HG03558 (cell line): ENCODE measurements at regions not wholly inside any gene's neighbourhood (a gene's known extent, or its start where the extent isn't known, plus 50 kb on each side); places are given as distances from the start of the nearest gene placed in this dataset.
A peak's percentile ranks its signal among the peaks of the same experiment; 100 is the strongest.

Source experiments
- ATAC-seq: cut with Tn5 transposase; IDR thresholded peaks from one replicate; pipeline ENCODE4 v1.9.1; 2021; ENCODE audit warnings: moderate number of reproducible peaks; ENCODE audit not compliant: unreplicated experiment; ENCODE audit errors: extremely low read depth

DNA sequence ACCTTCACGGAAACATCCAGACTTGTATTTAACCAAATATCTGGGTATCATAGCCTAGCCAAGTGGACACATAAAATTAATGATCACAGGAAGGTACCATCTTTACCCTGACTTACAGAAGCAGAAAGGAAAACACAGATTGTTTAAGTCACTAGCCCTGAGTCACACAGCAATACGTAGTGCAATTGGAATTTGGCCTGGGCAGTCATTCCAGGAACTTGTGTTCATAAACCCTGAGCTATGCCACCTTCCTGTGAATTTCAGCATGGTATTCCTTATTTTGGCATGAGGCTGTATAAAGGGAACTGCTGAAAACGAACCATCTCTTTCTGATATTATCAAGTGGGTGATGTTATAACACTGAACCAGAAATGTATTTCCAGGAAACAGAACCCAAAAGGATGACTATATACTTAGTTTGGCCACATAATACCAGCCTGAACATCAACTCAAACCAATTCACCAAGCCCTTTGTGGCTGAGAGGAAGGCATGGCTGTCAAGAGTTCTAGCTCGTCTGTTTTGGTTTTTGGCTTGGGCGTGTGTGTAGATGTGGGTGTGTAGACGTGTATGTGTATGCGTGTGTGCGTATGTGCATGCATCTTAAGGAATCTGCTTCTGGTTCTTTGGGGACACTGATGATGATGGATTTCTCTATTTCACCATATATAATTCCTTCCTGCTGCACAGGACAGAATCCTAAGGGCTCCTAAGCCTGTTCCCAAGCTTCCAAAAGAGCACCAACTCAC is 533.4 kb upstream of the ID2 start:
- ATAC-seq: no peak

DNA sequence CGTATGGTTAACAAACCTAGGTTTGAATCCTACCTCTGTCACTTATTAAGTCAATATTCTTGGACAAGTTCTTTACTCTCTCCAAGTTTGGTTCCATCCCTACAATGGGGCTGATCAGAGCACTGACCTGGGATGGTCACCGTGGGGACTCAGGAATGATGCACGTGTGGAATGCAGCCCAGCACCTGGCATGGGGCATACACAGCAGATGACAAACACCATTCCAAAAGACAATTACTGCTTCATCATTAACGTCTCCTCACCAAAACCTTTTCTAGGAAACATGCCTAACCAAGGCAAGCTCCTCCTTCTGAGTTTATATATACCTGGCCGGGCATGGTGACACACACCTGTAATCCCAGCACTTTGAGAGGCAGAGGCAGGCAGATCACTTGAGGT is 532.9 kb upstream of the ID2 start:
- no peak for ATAC-seq

DNA sequence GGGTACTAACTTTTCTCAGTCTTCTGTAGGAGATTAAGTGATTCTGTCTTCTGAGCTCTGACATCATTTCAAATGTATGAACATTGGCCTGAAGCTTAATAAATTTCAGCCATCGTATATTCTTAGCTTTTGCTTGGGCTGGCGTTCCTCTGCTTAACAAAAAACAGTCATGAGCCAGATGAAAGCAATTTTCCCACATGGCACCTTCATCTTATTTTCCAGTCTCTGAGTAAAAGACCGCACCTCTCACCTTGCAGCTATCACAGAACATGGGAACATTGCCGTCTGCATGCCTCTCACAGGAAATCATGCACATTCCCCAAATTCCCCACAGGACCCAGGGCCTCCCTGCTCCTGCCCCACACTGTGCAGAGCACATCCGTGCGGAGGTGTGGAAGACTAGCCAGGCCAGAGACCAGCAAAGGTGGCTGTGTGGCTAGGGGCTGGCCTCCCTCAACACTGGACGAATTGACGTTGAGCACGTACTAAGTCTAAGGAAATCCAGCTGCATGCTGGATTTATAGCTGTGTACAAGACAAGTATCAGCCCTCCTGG is 531.8 kb upstream of the ID2 start:
- ATAC-seq: no peak

DNA sequence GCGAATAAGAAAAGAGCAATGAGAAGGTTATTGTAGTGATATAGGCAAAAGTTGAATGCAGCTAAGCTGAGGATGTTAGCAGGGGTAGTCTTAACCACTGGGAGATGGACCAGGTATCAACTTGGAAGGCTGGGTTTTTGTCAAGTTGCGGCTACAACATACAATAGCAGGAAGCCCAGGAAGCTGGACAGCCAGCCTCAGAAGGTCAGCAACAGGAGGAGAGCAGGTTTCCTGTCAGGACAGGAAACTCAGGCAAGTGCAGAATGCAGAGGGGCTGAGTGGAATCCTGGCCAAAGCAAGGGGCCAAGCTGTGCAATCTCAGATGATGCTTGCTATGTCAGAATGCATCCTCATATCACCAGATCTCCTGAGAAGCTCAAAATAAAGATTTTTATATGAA is 530.0 kb upstream of the ID2 start:
- no peak for ATAC-seq

DNA sequence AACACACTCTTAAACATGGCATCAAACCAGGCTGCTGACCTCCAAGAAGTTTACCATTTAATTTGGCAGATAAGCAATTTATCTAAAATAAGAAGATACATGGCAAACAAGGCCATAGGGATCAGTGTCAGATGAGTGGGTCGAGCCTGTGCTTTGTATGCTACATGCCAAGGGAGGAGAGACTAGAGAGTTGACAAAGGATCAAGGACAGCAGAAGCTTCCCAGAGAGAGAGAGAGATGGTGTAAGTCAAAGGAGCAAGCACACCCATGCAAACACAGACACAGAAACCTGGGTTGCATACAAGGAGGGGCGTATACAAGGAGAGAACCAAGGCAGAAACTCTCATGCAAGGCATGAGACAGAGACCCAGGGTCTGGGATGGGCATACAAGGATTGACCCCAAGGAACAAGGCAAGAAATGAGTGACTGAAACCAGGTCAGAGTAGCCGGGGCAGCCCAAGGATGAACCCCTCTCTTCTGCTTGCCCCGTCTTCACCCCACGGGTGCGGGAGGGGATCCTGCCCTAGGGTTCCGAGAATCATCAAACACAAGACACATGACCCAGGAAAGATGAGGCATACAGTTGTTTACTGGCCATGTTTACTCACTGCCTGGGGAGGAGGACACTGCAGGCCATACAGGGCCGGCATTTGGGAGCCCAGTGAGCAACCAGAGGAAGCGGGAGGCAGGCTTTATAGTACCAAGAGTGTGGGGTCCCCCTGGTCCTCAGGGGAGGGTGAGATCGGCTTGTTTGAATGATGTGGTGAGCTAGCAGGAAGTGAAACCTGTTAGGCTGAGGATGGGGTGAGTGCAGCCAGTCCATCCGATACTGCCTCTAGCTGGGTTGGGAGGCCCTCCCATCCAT is 529.2 kb upstream of the ID2 start:
- ATAC-seq: peak; percentile 93

- ATAC-seq: no peak
Observed at GRCh38 chr2:8153258-8153718, 528.6 kb upstream of the ID2 start.

GRCh38 chr2:8154270-8154669 is 527.6 kb upstream of the ID2 start:
- no peak for ATAC-seq

GRCh38 chr2:8154936-8155335 is 526.9 kb upstream of the ID2 start:
- no peak for ATAC-seq

- no peak for ATAC-seq
Observed at GRCh38 chr2:8157621-8158430, 524.0 kb upstream of the ID2 start.

- ATAC-seq: no peak
Observed at GRCh38 chr2:8158711-8159110, 523.1 kb upstream of the ID2 start.

DNA sequence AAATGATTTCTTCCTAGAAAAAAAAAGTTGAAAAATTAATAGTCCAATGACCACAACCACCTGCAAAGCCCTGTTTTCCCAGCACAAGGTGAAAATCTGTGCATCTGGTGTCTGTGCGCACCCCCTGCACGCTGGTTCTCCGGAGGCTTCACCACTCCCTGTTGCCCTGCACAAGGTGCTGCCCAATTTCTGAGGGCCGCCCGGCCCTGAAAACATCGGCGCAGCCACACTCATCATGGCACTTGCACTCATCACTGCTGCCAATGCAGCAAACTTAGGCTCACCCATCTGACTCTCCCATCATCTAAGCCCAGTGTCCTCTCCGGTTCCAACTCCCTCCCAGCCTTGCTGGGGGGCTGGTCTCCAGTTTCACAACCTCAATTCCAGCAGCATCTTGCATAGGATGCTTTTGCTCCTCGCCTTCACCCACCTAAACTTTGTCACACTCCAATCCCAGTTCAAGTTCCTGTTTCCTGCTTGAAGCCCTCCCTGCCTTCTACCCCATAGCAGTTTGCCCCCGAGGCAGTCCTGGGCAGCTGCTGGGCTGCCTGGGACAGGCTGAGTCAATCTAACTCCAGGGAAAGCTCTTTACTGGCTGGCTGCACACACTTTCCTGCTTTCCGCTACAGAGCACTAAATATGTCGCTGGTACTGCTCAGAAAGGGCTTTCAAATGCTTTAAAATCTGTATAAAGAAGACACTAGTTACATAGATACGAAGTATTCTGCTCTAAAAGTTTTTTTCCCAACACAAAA is 522.5 kb upstream of the ID2 start:
- ATAC-seq: no peak

DNA sequence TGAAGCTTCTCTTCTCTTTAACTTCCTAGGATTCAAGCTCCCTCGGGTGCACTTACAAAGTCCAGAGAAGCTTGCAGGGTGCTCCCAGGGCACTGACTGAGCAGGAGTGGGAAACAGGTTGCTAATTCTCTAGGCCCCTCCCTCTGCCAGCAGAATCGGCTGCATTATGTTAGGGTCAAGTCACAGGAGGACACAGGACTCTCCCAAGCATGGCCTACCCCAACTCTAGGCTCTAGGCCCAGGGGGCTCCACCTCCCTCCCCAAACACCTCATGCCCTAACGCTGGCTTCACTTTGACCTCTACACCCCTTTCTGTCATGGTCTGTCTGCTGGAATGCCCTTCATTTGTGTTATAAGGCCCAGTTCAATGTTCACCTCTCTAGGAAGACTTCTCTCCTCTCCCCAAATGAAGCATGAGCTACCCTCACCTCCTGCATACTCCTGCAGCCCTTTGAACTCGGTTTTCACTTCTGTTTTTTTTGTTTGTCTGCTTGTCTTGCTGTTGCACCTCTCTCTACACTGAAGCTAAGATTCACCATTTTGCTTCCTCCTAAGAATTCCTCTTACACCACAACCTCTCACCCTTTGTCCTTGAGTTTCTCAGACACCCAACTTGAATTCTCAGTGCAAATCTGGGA is 521.8 kb upstream of the ID2 start:
- no peak for ATAC-seq

DNA sequence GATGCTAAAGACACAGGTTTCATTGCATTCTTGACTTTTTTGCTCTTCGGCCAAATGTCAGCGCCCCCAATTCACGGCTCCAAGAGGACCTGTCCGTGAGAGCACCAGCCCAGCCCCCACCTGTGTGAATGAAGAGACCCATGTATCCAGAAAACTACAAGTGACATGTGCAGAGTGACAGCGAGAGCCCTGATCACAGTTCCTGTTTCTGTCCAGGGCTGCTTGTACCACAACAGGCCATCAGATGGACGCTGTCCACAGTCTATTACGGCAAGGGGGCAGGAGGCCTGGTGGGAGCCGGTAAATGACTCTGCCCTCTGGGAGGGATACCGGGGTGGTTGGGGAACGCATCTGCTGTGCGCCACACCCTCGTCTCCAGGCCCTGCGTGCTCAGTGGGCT is 520.9 kb upstream of the ID2 start:
- no peak for ATAC-seq

- ATAC-seq: no peak
Observed at GRCh38 chr2:8162552-8162951, 519.3 kb upstream of the ID2 start.

DNA sequence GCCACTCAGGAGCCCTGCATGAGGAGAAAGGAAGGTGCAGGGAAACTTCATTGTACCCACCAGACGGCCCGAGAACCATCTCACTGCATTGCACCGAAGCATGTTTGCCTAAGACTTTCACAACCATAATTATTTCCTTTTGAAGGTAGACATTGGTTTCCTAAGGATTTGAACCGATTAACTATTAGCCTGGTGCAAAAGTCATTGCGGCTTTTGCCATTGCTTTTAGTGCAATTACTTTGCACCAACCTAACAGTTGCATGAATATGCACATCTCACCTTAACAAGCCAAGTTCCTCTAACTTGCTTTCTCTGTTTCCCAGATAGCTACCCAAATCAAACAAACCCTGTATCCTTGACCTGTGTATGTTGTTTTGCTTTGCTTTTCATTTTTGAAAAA is 516.3 kb upstream of the ID2 start:
- no peak for ATAC-seq

DNA sequence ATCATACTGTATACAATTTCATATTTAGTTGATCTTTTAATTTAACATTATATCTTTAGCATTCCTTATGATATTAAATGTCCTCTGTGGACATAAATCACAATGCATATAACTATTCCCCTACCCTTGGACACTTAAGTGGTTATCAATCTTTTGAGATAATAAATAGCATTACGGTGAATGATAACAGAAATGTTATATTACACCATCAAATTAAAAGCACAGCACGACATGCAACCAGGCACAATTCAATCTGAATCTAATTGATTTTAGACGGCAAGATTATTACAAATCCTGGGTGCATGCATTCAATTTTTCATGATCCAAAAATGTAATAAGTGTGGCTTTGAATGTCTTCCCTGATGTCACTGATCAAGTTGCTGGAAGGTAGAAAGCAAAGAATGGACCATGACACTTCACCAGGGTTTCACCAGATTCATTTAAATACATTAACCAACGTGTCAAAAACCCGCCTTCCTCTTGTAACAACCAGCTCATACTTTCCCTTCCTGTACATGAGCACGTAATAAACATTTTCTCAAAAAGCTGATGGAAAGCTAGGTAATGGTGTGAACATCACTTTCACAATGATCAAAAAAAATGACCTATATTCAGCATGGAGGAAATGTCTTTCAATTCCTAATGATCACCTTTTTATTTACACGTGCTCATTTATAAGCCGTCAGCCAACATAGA is 513.7 kb upstream of the ID2 start:
- no peak for ATAC-seq

- no peak for ATAC-seq
Observed at GRCh38 chr2:8168876-8169424, 512.9 kb upstream of the ID2 start.

- no peak for ATAC-seq
Observed at GRCh38 chr2:8169443-8169842, 512.4 kb upstream of the ID2 start.
